Activated naive CD8-positive, alpha-beta T cell (primary cell): ENCODE measurements at regions not wholly inside any gene's neighbourhood (a gene's known extent, or its start where the extent isn't known, plus 50 kb on each side); places are given as distances from the start of the nearest gene placed in this dataset.

Experiments used
- H3K27ac Mint-ChIP-seq: one replicate; pipeline ENCODE4 v1.8.0; 2021; ENCODE audit warnings: mixed read lengths
- H3K27me3 Mint-ChIP-seq: one replicate; pipeline ENCODE4 v1.8.0; 2021; ENCODE audit warnings: mixed read lengths
- H3K36me3 Mint-ChIP-seq: one replicate; pipeline ENCODE4 v1.8.0; 2021; ENCODE audit warnings: mixed read lengths
- H3K4me1 Mint-ChIP-seq: one replicate; pipeline ENCODE4 v1.8.0; 2021; ENCODE audit warnings: low read depth, mixed read lengths
- H3K4me3 Mint-ChIP-seq: one replicate; pipeline ENCODE4 v1.8.0; 2021; ENCODE audit warnings: mild to moderate bottlenecking, mixed read lengths
- H3K9me3 Mint-ChIP-seq: one replicate; pipeline ENCODE4 v1.8.0; 2021; ENCODE audit warnings: low read depth, mixed read lengths

- H3K36me3 Mint-ChIP-seq, result no peaks in the 10 kb centered on the region
- no peaks in the 10 kb centered on the region for H3K4me1 Mint-ChIP-seq
- H3K27ac Mint-ChIP-seq, result no peak overlapping the region
- no peak overlapping the region for H3K4me3 Mint-ChIP-seq
- peaks cover 6% of the 10 kb centered on the region for H3K9me3 Mint-ChIP-seq
- H3K27me3 Mint-ChIP-seq, result no peaks in the 10 kb centered on the region
Measured at GRCh38 chr2:185188656-185189055, 549.9 kb upstream of the FSIP2 start.

GRCh38 chr2:185201063-185201462, 537.5 kb upstream of the FSIP2 start:
- Mint-ChIP-seq H3K4me1 (no peaks in the 10 kb centered on the region), H3K9me3 (peaks cover 4% of the 10 kb centered on the region), H3K27me3 (no peaks in the 10 kb centered on the region), H3K4me3 (no peak overlapping the region), H3K27ac (no peak overlapping the region), H3K36me3 (no peaks in the 10 kb centered on the region)

- H3K4me1 Mint-ChIP-seq, result no peaks in the 10 kb centered on the region
Measured at GRCh38 chr2:185202381-185202780, 536.2 kb upstream of the FSIP2 start.

GRCh38 chr2:185202945-185203528, 535.6 kb upstream of the FSIP2 start:
- H3K27ac Mint-ChIP-seq, result no peak overlapping the region
- no peaks in the 10 kb centered on the region for H3K4me1 Mint-ChIP-seq
- H3K4me3 Mint-ChIP-seq, result no peak overlapping the region
- H3K36me3 Mint-ChIP-seq, result no peaks in the 10 kb centered on the region
- H3K9me3 Mint-ChIP-seq, result peaks cover 4% of the 10 kb centered on the region
- no peaks in the 10 kb centered on the region for H3K27me3 Mint-ChIP-seq

More at GRCh38 chr2:185202381-185202780, 536.2 kb upstream of the FSIP2 start:
- Mint-ChIP-seq H3K27ac (no peak overlapping the region), H3K27me3 (no peaks in the 10 kb centered on the region), H3K4me3 (no peak overlapping the region), H3K36me3 (no peaks in the 10 kb centered on the region), H3K9me3 (peaks cover 4% of the 10 kb centered on the region)

- Mint-ChIP-seq H3K9me3 (no peaks in the 10 kb centered on the region), H3K27me3 (no peaks in the 10 kb centered on the region), H3K4me1 (no peaks in the 10 kb centered on the region), H3K36me3 (no peaks in the 10 kb centered on the region), H3K4me3 (no peak overlapping the region), H3K27ac (no peak overlapping the region)
Measured at GRCh38 chr2:185208261-185208660, 530.3 kb upstream of the FSIP2 start.

DNA sequence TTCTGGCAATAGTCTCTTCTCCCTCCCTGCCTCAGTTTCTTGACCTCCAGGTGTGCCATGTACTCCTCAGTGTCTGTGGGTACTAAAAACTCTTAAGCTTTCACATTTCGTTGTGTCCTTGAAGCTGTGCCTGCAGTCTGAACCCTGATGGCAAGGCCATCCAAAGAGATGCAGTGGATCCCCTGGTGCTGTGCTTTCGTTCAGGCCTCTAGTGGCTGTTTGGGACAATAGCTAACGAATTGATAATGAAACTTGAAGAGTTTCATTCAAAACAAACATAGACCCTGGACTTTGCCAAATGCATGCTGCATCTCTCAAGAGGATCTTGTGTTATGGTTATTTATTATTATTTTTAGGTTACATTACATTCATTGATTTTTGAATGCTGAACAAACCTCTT, 523.1 kb upstream of the FSIP2 start:
- H3K9me3 Mint-ChIP-seq, result no peaks in the 10 kb centered on the region
- no peak overlapping the region for H3K27ac Mint-ChIP-seq
- no peak overlapping the region for H3K4me3 Mint-ChIP-seq
- H3K27me3 Mint-ChIP-seq, result no peaks in the 10 kb centered on the region
- H3K4me1 Mint-ChIP-seq, result no peaks in the 10 kb centered on the region
- H3K36me3 Mint-ChIP-seq, result no peaks in the 10 kb centered on the region

GRCh38 chr2:185219981-185220380, 518.6 kb upstream of the FSIP2 start:
- no peaks in the 10 kb centered on the region for H3K27me3 Mint-ChIP-seq
- H3K4me3 Mint-ChIP-seq, result no peak overlapping the region
- no peaks in the 10 kb centered on the region for H3K36me3 Mint-ChIP-seq
- H3K4me1 Mint-ChIP-seq, result no peaks in the 10 kb centered on the region
- no peak overlapping the region for H3K27ac Mint-ChIP-seq
- H3K9me3 Mint-ChIP-seq, result no peaks in the 10 kb centered on the region

GRCh38 chr2:185222311-185222710, 516.3 kb upstream of the FSIP2 start:
- Mint-ChIP-seq H3K27me3 (no peaks in the 10 kb centered on the region), H3K27ac (no peak overlapping the region), H3K4me3 (no peak overlapping the region), H3K36me3 (no peaks in the 10 kb centered on the region), H3K4me1 (no peaks in the 10 kb centered on the region), H3K9me3 (no peaks in the 10 kb centered on the region)

DNA sequence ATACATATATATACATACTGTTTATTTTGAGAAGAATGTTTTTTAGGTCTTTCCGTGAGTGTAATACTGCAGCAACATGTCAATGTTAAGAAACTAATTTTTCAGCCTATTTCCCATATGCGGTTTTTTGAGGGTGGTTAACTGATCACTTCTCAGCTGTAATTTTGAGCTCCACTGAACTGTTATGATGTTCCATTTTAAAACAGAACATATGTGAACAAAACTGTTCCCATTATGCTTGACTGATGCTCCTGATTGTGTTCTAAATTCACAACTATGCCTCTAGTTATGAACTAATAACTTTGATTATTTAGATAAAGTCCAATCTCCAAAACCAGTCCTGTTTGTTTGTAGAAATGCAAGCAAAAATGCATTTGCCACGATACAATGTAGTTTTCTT, 511.2 kb upstream of the FSIP2 start:
- Mint-ChIP-seq H3K36me3 (no peaks in the 10 kb centered on the region), H3K4me3 (no peak overlapping the region)

DNA sequence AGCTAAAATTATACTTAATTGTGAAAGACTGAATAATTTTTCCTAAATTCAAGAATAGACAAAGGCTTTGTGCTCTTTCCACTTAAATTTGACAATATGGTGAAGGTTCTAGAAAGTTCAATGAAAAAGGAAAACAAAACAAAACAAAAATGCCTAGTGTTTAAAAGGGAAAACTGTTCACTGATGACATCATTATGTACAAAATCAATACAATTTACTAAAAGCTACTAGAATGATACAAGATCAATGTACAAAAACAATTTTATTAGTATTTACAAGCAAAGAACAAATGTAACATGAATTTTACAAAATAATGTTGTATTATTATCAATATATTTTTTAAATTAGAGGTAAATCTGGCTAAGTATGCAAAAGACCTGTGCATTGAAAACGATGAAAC, 499.1 kb upstream of the FSIP2 start:
- H3K9me3 Mint-ChIP-seq, result peaks cover 8% of the 10 kb centered on the region
- H3K27ac Mint-ChIP-seq, result no peak overlapping the region
- no peaks in the 10 kb centered on the region for H3K4me1 Mint-ChIP-seq
- H3K4me3 Mint-ChIP-seq, result no peak overlapping the region
- no peaks in the 10 kb centered on the region for H3K36me3 Mint-ChIP-seq
- H3K27me3 Mint-ChIP-seq, result no peaks in the 10 kb centered on the region

More for the DNA sequence above, 511.2 kb upstream of the FSIP2 start:
- no peaks in the 10 kb centered on the region for H3K4me1 Mint-ChIP-seq
- no peak overlapping the region for H3K27ac Mint-ChIP-seq
- H3K27me3 Mint-ChIP-seq, result no peaks in the 10 kb centered on the region
- no peaks in the 10 kb centered on the region for H3K9me3 Mint-ChIP-seq

- no peak overlapping the region for H3K27ac Mint-ChIP-seq
- no peaks in the 10 kb centered on the region for H3K4me1 Mint-ChIP-seq
- peaks cover 5% of the 10 kb centered on the region for H3K9me3 Mint-ChIP-seq
- H3K4me3 Mint-ChIP-seq, result no peak overlapping the region
- H3K27me3 Mint-ChIP-seq, result no peaks in the 10 kb centered on the region
- H3K36me3 Mint-ChIP-seq, result no peaks in the 10 kb centered on the region
Measured at GRCh38 chr2:185240796-185241195, 497.8 kb upstream of the FSIP2 start.

DNA sequence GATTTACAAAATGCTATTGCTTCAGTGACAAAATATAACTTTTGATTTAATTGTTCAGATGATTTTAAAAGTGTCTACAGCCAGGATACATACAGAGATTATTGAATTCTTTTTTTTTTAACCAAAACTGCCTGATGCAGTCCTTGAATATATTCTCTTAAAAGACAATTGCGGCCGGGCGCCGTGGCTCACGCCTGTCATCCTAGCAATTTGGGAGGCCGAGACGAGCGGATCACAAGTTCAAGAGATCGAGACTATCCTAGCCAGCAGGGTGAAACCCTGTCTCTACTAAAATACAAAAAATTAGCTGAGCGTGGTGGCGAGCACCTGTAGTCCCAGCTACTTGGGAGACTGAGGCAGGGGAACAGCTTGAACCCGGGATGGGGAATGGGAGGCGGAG, 497.0 kb upstream of the FSIP2 start:
- Mint-ChIP-seq H3K27ac (no peak overlapping the region), H3K4me3 (no peak overlapping the region), H3K4me1 (no peaks in the 10 kb centered on the region), H3K27me3 (no peaks in the 10 kb centered on the region), H3K9me3 (peaks cover 5% of the 10 kb centered on the region), H3K36me3 (no peaks in the 10 kb centered on the region)

GRCh38 chr2:185242462-185242861, 496.1 kb upstream of the FSIP2 start:
- peaks cover 5% of the 10 kb centered on the region for H3K9me3 Mint-ChIP-seq
- H3K27ac Mint-ChIP-seq, result no peak overlapping the region
- no peaks in the 10 kb centered on the region for H3K36me3 Mint-ChIP-seq
- no peaks in the 10 kb centered on the region for H3K27me3 Mint-ChIP-seq
- no peak overlapping the region for H3K4me3 Mint-ChIP-seq
- no peaks in the 10 kb centered on the region for H3K4me1 Mint-ChIP-seq

- Mint-ChIP-seq H3K27me3 (no peaks in the 10 kb centered on the region), H3K9me3 (no peaks in the 10 kb centered on the region), H3K4me3 (no peak overlapping the region), H3K27ac (no peak overlapping the region), H3K36me3 (no peaks in the 10 kb centered on the region), H3K4me1 (no peaks in the 10 kb centered on the region)
Measured at GRCh38 chr2:185245216-185245615, 493.4 kb upstream of the FSIP2 start.

- Mint-ChIP-seq H3K4me3 (no peak overlapping the region), H3K36me3 (no peaks in the 10 kb centered on the region), H3K27me3 (no peaks in the 10 kb centered on the region), H3K9me3 (no peaks in the 10 kb centered on the region), H3K27ac (no peak overlapping the region), H3K4me1 (no peaks in the 10 kb centered on the region)
Measured at GRCh38 chr2:185245806-185246205, 492.8 kb upstream of the FSIP2 start.

DNA sequence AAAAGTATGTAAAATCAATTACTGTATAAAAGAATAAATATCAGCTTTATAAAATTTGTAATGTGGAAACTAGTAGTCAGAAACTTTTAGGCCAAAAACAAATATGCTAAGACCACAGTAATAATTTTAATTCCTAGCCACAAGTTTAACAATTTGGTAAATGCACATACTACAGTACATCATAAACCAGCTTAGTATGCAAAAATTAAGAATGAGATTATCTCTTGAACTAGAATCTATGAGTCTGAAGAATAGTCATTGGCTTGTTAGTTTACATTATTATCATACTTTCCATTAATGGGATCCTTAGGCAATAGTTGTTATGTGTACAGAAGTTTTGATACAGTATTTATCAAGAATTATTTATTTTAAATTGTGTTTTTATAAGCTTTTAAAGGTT, 491.9 kb upstream of the FSIP2 start:
- no peak overlapping the region for H3K4me3 Mint-ChIP-seq

More for the DNA sequence above, 491.9 kb upstream of the FSIP2 start:
- Mint-ChIP-seq H3K36me3 (no peaks in the 10 kb centered on the region), H3K9me3 (no peaks in the 10 kb centered on the region), H3K27ac (no peak overlapping the region), H3K4me1 (no peaks in the 10 kb centered on the region), H3K27me3 (no peaks in the 10 kb centered on the region)
